ENCODE measurements at regions not wholly inside any gene's neighbourhood (a gene's known extent, or its start where the extent isn't known, plus 50 kb on each side); places are given as distances from the start of the nearest gene placed in this dataset.

GRCh38 chr2:204483608-204484081 is 61.6 kb upstream of the PARD3B start:
- Mint-ChIP-seq H3K4me3 (no peak overlapping the region), H3K9me3 (no peaks in the 10 kb centered on the region), H3K27ac (no peak overlapping the region)

DNA sequence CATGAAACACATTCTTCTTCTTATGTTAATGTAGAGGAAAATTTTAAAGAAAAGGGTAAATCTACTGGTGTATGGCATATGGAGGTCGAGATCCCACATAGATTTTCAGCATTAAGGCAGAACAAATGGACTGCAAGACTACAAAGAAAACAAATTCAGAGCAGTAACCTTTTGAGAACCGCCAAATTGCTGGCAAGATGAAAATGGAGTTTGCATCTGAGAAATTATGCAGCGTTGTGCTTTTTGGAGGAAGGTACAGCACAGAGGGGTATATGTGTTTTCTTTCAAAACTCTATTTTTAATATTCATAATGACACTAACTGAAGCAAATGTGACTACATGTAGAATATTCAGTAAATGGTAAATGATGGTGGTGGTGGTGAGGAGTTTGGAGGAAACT is 59.0 kb upstream of the PARD3B start:
- H3K36me3 Mint-ChIP-seq = no peaks in the 10 kb centered on the region
- no peaks in the 10 kb centered on the region for H3K9me3 Mint-ChIP-seq
- H3K27ac Mint-ChIP-seq = no peak overlapping the region
- H3K4me1 Mint-ChIP-seq = no peaks in the 10 kb centered on the region
- H3K4me3 Mint-ChIP-seq = no peak overlapping the region
- H3K27me3 Mint-ChIP-seq = peaks cover 2% of the 10 kb centered on the region

More at GRCh38 chr2:204483608-204484081, 61.6 kb upstream of the PARD3B start:
- H3K27me3 Mint-ChIP-seq = peaks cover 2% of the 10 kb centered on the region
- no peaks in the 10 kb centered on the region for H3K4me1 Mint-ChIP-seq
- H3K36me3 Mint-ChIP-seq = no peaks in the 10 kb centered on the region

DNA sequence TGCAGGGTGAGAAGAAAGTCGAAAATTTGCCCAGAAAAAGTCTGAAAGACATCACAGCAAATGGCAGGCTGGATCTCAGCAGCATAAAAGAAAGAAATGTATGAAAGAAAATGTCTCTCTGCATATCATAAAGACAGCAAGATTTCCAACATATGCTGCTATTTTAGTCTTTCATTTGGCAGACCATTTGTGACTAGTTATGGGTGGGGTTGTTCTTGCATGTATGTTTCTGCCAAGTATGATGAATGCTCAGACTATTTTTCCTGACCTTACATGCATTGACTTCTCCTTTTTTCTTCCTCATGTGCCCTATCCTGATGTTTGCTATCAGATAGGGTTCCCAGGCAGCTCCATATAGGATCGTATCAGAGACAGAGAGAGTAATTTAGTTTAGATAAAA is 58.5 kb upstream of the PARD3B start:
- Mint-ChIP-seq H3K4me1 (no peaks in the 10 kb centered on the region), H3K4me3 (no peak overlapping the region), H3K36me3 (no peaks in the 10 kb centered on the region), H3K9me3 (no peaks in the 10 kb centered on the region), H3K27me3 (peaks cover 2% of the 10 kb centered on the region), H3K27ac (no peak overlapping the region)

DNA sequence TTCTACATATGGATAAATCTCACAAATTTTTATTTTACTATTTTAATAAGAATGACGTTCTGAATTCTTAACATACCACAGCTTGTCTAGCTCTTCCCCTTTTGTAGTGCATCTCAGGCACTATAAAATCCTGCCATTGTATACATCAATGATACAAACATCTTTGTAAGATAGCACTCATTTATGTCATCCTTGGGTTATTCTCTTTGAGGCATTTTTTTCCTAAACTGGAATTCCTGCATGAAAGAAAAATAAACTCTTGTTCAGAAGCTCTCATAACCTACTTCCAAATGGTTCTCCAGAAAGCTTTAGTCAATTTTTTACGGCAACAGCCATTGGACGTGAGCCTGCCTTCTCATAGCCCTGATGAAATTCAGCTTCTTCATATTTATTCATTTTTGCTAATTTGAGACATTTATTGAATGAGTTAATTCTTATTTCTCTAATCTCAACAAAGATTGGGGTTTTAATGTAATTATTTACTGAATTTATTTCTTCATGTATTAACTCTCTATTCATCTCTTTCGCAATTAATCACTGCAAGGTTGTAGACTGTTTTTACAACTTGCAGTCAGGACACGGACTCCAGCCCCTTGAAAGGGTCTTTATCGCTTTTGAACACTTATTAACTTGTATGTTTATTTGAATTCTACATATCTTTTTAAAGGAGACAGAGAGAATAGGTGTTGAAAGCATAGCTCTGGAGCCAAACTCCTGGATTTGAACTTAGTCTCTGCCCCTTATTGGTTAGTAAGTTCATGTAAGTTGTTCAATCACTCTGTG is 57.6 kb upstream of the PARD3B start:
- no peaks in the 10 kb centered on the region for H3K36me3 Mint-ChIP-seq
- H3K4me3 Mint-ChIP-seq = no peak overlapping the region
- H3K27ac Mint-ChIP-seq = no peak overlapping the region
- H3K9me3 Mint-ChIP-seq = no peaks in the 10 kb centered on the region
- no peaks in the 10 kb centered on the region for H3K4me1 Mint-ChIP-seq
- peaks cover 2% of the 10 kb centered on the region for H3K27me3 Mint-ChIP-seq

DNA sequence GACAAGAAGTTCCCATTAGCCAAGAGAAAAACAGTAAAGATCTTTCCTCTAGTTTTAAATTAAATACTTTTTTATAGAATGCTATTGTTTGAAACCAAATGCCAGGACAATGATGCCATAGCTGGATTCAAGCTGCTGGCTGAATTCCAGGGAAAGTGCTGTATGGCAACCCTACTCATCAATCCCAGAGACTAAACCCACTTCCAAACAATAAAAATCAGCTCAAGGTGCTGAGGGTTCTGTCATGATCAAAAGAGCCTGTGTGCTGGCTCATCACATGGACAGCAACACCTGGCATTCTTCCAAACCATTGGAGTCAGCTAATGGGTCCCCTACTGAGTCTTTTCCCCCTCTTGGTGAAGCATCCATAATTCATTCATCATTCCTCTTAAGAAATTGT is 53.7 kb upstream of the PARD3B start:
- no peak overlapping the region for H3K4me3 Mint-ChIP-seq
- peaks cover 2% of the 10 kb centered on the region for H3K27me3 Mint-ChIP-seq
- H3K27ac Mint-ChIP-seq = no peak overlapping the region
- no peaks in the 10 kb centered on the region for H3K9me3 Mint-ChIP-seq
- H3K4me1 Mint-ChIP-seq = no peaks in the 10 kb centered on the region
- no peaks in the 10 kb centered on the region for H3K36me3 Mint-ChIP-seq

DNA sequence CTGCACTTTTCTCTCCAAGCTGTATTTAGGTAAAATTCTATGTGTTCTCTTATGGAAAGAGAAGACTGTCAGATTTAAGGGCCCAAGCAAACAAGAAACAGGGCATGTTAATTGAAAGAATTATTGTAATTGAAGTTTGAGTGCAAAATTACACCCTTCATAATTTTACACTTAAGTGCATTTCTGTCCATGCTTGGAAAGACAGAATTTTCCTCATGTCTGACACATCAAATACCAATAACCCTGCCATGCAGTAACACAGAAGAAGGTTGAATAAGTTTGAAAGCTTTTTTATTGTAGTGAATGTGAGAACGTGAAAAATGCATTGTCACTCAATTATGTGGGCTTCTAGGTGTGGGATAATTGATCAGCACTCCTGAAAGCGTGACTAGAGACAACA is 52.9 kb upstream of the PARD3B start:
- Mint-ChIP-seq H3K4me3 (no peak overlapping the region), H3K27ac (no peak overlapping the region), H3K27me3 (no peaks in the 10 kb centered on the region), H3K36me3 (no peaks in the 10 kb centered on the region), H3K4me1 (no peaks in the 10 kb centered on the region), H3K9me3 (no peaks in the 10 kb centered on the region)

- H3K4me3 Mint-ChIP-seq = no peak overlapping the region
- no peaks in the 10 kb centered on the region for H3K4me1 Mint-ChIP-seq
- H3K36me3 Mint-ChIP-seq = no peaks in the 10 kb centered on the region
- H3K27ac Mint-ChIP-seq = no peak overlapping the region
- H3K27me3 Mint-ChIP-seq = no peaks in the 10 kb centered on the region
- no peaks in the 10 kb centered on the region for H3K9me3 Mint-ChIP-seq
Measured at GRCh38 chr2:204494681-204495080, 50.6 kb upstream of the PARD3B start.

- Mint-ChIP-seq H3K4me3 (no peak overlapping the region), H3K36me3 (no peaks in the 10 kb centered on the region), H3K27me3 (no peaks in the 10 kb centered on the region), H3K4me1 (no peaks in the 10 kb centered on the region), H3K27ac (no peak overlapping the region), H3K9me3 (no peaks in the 10 kb centered on the region)
Measured at GRCh38 chr2:204495381-204495780, 49.9 kb upstream of the PARD3B start.

Data from activated naive CD4-positive, alpha-beta T cell treated with anti-CD3 and anti-CD28 coated beads, Interleukin-2, amount 50 U/mL, for 24 hours (primary cell).